Kidney (tissue), 13 donors: ENCODE measurements at regions not wholly inside any gene's neighbourhood (a gene's known extent, or its start where the extent isn't known, plus 50 kb on each side); places are given as distances from the start of the nearest gene placed in this dataset.

Source experiments
- DNase-seq, 5 donors: peaks; one replicate each; pipeline ENCODE4 v3.0.0-alpha.2; 2013 to 2020
- FAIRE-seq: peaks from 2 replicates; lab custom pipeline; 2012; peaks lifted over from hg19 to GRCh38; lab: Jason Lieb, UNC
- H3K27ac ChIP-seq, 2 donors: one replicate each; pipeline ENCODE4 v1.7.0; 2013; ENCODE audit warnings: low read depth in 2 of 2, low read length in 2 of 2, inconsistent platforms in 1 of 2
- H3K27me3 ChIP-seq: one replicate; pipeline ENCODE4 v1.7.1; 2013; ENCODE audit warnings: low read length, inconsistent platforms; ENCODE audit not compliant: control insufficient read depth, insufficient read depth
- H3K36me3 ChIP-seq, 3 donors: one replicate each; pipeline versions ENCODE4 v1.7.0 to v1.7.1; 2013; ENCODE audit warnings: low read length in 3 of 3, control low read depth in 1 of 3, inconsistent platforms in 1 of 3; ENCODE audit not compliant: insufficient read depth in 3 of 3, control insufficient read depth in 2 of 3
- H3K4me1 ChIP-seq, 3 donors: one replicate each; pipeline versions ENCODE4 v1.7.0 to v1.7.1; 2013; ENCODE audit warnings: low read length in 3 of 3, inconsistent platforms in 1 of 3, low read depth in 1 of 3; ENCODE audit not compliant: control insufficient read depth in 2 of 3, insufficient read depth in 2 of 3
- H3K4me3 ChIP-seq, 3 donors: one replicate each; pipeline versions ENCODE4 v1.7.0 to v1.8.1; 2013; ENCODE audit warnings: low read length in 3 of 3, control low read depth in 1 of 3, inconsistent platforms in 1 of 3
- H3K9ac ChIP-seq, 3 donors: one replicate each; pipeline versions ENCODE4 v1.7.0 to v1.7.1; 2013; ENCODE audit warnings: low read length in 3 of 3, control low read depth in 1 of 3, inconsistent platforms in 1 of 3
- H3K9me3 ChIP-seq, 3 donors: one replicate each; pipeline versions ENCODE4 v1.7.0 to v1.7.1; 2013; ENCODE audit warnings: low read length in 3 of 3, control low read depth in 1 of 3, inconsistent platforms in 1 of 3; ENCODE audit not compliant: control insufficient read depth in 2 of 3, insufficient read depth in 1 of 3
- CTCF ChIP-seq: IDR thresholded peaks from 3 replicates; pipeline ENCODE4 v1.5.1; 2012; ENCODE audit warnings: mild to moderate bottlenecking, moderate library complexity, borderline replicate concordance; ENCODE audit not compliant: insufficient read depth; ENCODE audit errors: extremely low read depth
- intact Hi-C: fragments of 100-400 bp; cut with DNase I; formaldehyde crosslinking; loops from one replicate; pipeline ENCODE4 v1.11.1; 2022
- donor health status: control.
- donor health status: control.
- donor health status: control.
- donor health status: control.
- donor health status: control.
- donor health status: DM: yes; HTN: yes; CAD: no.
- donor health status: Normal renal cell carcinoma (clear cell type).

- no peak for FAIRE-seq
- Histone ChIP-seq H3K4me1 (no peaks in the 10 kb centered on the region), H3K9ac (no peak overlapping the region), H3K36me3 (no peaks in the 10 kb centered on the region), H3K4me3 (no peak overlapping the region), H3K27ac (no peak overlapping the region), H3K27me3 (no peaks in the 10 kb centered on the region), H3K9me3 (no peaks in the 10 kb centered on the region)
- peak in 1 of 5 donors; percentile 18 for DNase-seq
- intact Hi-C loops: no loop called here
- TF ChIP-seq CTCF: no peak
Observed at GRCh38 chr18:14943486-14943885, 195.5 kb downstream of the ANKRD30B start.

GRCh38 chr18:14943967-14944636 lies 196.1 kb downstream of the ANKRD30B start:
- Histone ChIP-seq H3K9ac (no peak overlapping the region), H3K27me3 (no peaks in the 10 kb centered on the region), H3K36me3 (no peaks in the 10 kb centered on the region), H3K9me3 (no peaks in the 10 kb centered on the region), H3K4me3 (no peak overlapping the region), H3K27ac (no peak overlapping the region), H3K4me1 (no peaks in the 10 kb centered on the region)
- TF ChIP-seq CTCF: no peak
- FAIRE-seq: no peak
- peak in 1 of 5 donors; percentile 35 for DNase-seq
- intact Hi-C loops: no loop called here

- Histone ChIP-seq H3K9me3 (no peaks in the 10 kb centered on the region), H3K4me1 (no peaks in the 10 kb centered on the region), H3K36me3 (no peaks in the 10 kb centered on the region), H3K9ac (no peak overlapping the region), H3K27ac (no peak overlapping the region), H3K4me3 (no peak overlapping the region), H3K27me3 (no peaks in the 10 kb centered on the region)
- FAIRE-seq (no peak), DNase-seq (peak in 1 of 5 donors; percentile 42)
- intact Hi-C loops: no loop called here
- no peak for TF ChIP-seq CTCF
Observed at GRCh38 chr18:14944838-14945237, 196.9 kb downstream of the ANKRD30B start.

GRCh38 chr18:14945286-14945685 lies 197.3 kb downstream of the ANKRD30B start:
- H3K27ac ChIP-seq: no peak overlapping the region
- H3K27me3 ChIP-seq: no peaks in the 10 kb centered on the region
- no peak overlapping the region for H3K4me3 ChIP-seq
- DNase-seq (peak in 1 of 5 donors; percentile 6), FAIRE-seq (no peak)
- intact Hi-C loops: no loop called here
- H3K9me3 ChIP-seq: no peaks in the 10 kb centered on the region
- no peak overlapping the region for H3K9ac ChIP-seq
- no peaks in the 10 kb centered on the region for H3K36me3 ChIP-seq
- TF ChIP-seq CTCF: no peak
- no peaks in the 10 kb centered on the region for H3K4me1 ChIP-seq
